WTC11 (cell line): ENCODE measurements at regions not wholly inside any gene's neighbourhood (a gene's known extent, or its start where the extent isn't known, plus 50 kb on each side); places are given as distances from the start of the nearest gene placed in this dataset.

ENCODE experiments used
- ATAC-seq: fragments of 200-7000 bp; cut with Tn5 transposase; 2 replicates; pipeline ENCODE4 v1.10.0; 2021; ENCODE audit warnings: mild to moderate bottlenecking, moderate library complexity
- CTCF ChIA-PET: fragments of 300-600 bp; sonication (Branson Sonifier 250); formaldehyde crosslinking; loops from one replicate; lab custom pipeline; 2021; ENCODE audit warnings: antibody characterized with exemption; lab: Charles Lee
- POLR2A ChIA-PET: fragments of 350-600 bp; sonication (Branson Sonifier 250); formaldehyde crosslinking; loops from one replicate; lab custom pipeline; 2021; ENCODE audit warnings: antibody characterized with exemption; lab: Charles Lee
- DNase-seq: peaks from one replicate; pipeline ENCODE4 v3.0.0; 2021; ENCODE audit warnings: low spot score
- H3K27ac Mint-ChIP-seq: 2 replicates; pipeline ENCODE4 v1.8.0; 2021; ENCODE audit warnings: mixed read lengths
- H3K27me3 Mint-ChIP-seq: 2 replicates; pipeline ENCODE4 v1.8.0; 2021; ENCODE audit warnings: low read depth, mild to moderate bottlenecking, moderate library complexity, mixed read lengths
- H3K36me3 Mint-ChIP-seq: 2 replicates; pipeline ENCODE4 v1.8.0; 2021; ENCODE audit warnings: mixed read lengths
- H3K4me1 Mint-ChIP-seq: 2 replicates; pipeline ENCODE4 v1.8.0; 2022; ENCODE audit warnings: mixed read lengths
- H3K4me3 Mint-ChIP-seq: 2 replicates; pipeline ENCODE4 v1.8.0; 2021; ENCODE audit warnings: mild to moderate bottlenecking, moderate library complexity, mixed read lengths
- H3K9me3 Mint-ChIP-seq: 2 replicates; pipeline ENCODE4 v1.8.0; 2021; ENCODE audit warnings: mixed read lengths
- CDX4 ChIP-seq: fragments of 250-450 bp; sonication (Bioruptor Pico); IDR thresholded peaks from 2 replicates; pipeline ENCODE4 v1.9.0; 2021; ENCODE audit warnings: moderate library complexity, mild to moderate bottlenecking, inconsistent platforms, borderline replicate concordance
- ESRRA ChIP-seq: sonication (generic); formaldehyde crosslinking; IDR thresholded peaks from 2 replicates; pipeline ENCODE4 v1.8.1; 2022; ENCODE audit warnings: mild to moderate bottlenecking, missing genetic modification reagents, borderline replicate concordance
- ETV6 ChIP-seq: sonication (generic); formaldehyde crosslinking; IDR thresholded peaks from 2 replicates; pipeline ENCODE4 v1.8.1; 2022; ENCODE audit warnings: mild to moderate bottlenecking, missing genetic modification reagents
- HMGXB4 ChIP-seq: sonication (generic); formaldehyde crosslinking; IDR thresholded peaks from 2 replicates; pipeline ENCODE4 v1.8.1; 2023; ENCODE audit warnings: mild to moderate bottlenecking, moderate library complexity, missing genetic modification reagents
- IRF2 ChIP-seq: sonication (generic); formaldehyde crosslinking; IDR thresholded peaks from 2 replicates; pipeline ENCODE4 v1.8.0; 2022; ENCODE audit warnings: low read depth, missing genetic modification reagents, borderline replicate concordance
- JAZF1 ChIP-seq: fragments of 250-450 bp; sonication (Bioruptor Pico); IDR thresholded peaks from 2 replicates; pipeline ENCODE4 v1.9.0; 2021; ENCODE audit warnings: moderate library complexity, mild to moderate bottlenecking, inconsistent platforms
- MAX ChIP-seq: sonication (generic); formaldehyde crosslinking; IDR thresholded peaks from 2 replicates; pipeline ENCODE4 v1.8.0; 2022; ENCODE audit warnings: mild to moderate bottlenecking, missing genetic modification reagents
- NFE2L1 ChIP-seq: sonication (generic); formaldehyde crosslinking; IDR thresholded peaks from 2 replicates; pipeline ENCODE4 v1.8.1; 2023; ENCODE audit warnings: missing genetic modification reagents
- SMAD4 ChIP-seq: sonication (generic); formaldehyde crosslinking; IDR thresholded peaks from 2 replicates; pipeline ENCODE4 v1.8.0; 2022; ENCODE audit warnings: mild to moderate bottlenecking, missing genetic modification reagents
- SP1 ChIP-seq: sonication (generic); formaldehyde crosslinking; conservative IDR thresholded peaks from 2 replicates; pipeline ENCODE4 v1.8.1; 2022; ENCODE audit warnings: missing genetic modification reagents
- TEAD1 ChIP-seq: sonication (generic); formaldehyde crosslinking; IDR thresholded peaks from 2 replicates; pipeline ENCODE4 v1.8.0; 2022; ENCODE audit warnings: mild to moderate bottlenecking, missing genetic modification reagents
- ZMAT4 ChIP-seq: fragments of 250-450 bp; sonication (Bioruptor Pico); IDR thresholded peaks from 2 replicates; pipeline ENCODE4 v1.9.0; 2021; ENCODE audit warnings: mild to moderate bottlenecking
- ZNF219 ChIP-seq: sonication (generic); formaldehyde crosslinking; IDR thresholded peaks from 2 replicates; pipeline ENCODE4 v1.8.0; 2023; ENCODE audit warnings: missing genetic modification reagents, mild to moderate bottlenecking, borderline replicate concordance
- ZNF232 ChIP-seq: sonication (generic); formaldehyde crosslinking; IDR thresholded peaks from 2 replicates; pipeline ENCODE4 v1.8.0; 2022; ENCODE audit warnings: mild to moderate bottlenecking, missing genetic modification reagents
- ZNF416 ChIP-seq: fragments of 250-450 bp; sonication (Bioruptor Pico); IDR thresholded peaks from 2 replicates; pipeline ENCODE4 v1.9.0; 2021; ENCODE audit warnings: mild to moderate bottlenecking, inconsistent platforms
- ZNF671 ChIP-seq: fragments of 250-450 bp; sonication (Bioruptor Pico); IDR thresholded peaks from 2 replicates; pipeline ENCODE4 v1.8.0; 2021; ENCODE audit warnings: mild to moderate bottlenecking
- TF ChIP-seq, protein P1 (sequence below): sonication (generic); formaldehyde crosslinking; IDR thresholded peaks from 2 replicates; pipeline ENCODE4 v1.8.1; 2022; ENCODE audit warnings: missing genetic modification reagents, borderline replicate concordance
- TF ChIP-seq, protein P2 (sequence below): sonication (generic); formaldehyde crosslinking; IDR thresholded peaks from 2 replicates; pipeline ENCODE4 v1.8.1; 2022; ENCODE audit warnings: low read depth, missing genetic modification reagents, borderline replicate concordance
- TF ChIP-seq, protein P3 (sequence below): sonication (generic); formaldehyde crosslinking; IDR thresholded peaks from 2 replicates; pipeline ENCODE4 v1.8.1; 2023; ENCODE audit warnings: mild to moderate bottlenecking, missing genetic modification reagents, moderate library complexity
- TF ChIP-seq, protein P4 (sequence below): sonication (generic); formaldehyde crosslinking; conservative IDR thresholded peaks from 2 replicates; pipeline ENCODE4 v1.8.1; 2022; ENCODE audit warnings: mild to moderate bottlenecking, missing genetic modification reagents
- TF ChIP-seq, protein P5 (sequence below): fragments of 200-600 bp; IDR thresholded peaks from 2 replicates; pipeline ENCODE4 v1.8.0; 2022; ENCODE audit warnings: antibody characterized with exemption

DNA sequence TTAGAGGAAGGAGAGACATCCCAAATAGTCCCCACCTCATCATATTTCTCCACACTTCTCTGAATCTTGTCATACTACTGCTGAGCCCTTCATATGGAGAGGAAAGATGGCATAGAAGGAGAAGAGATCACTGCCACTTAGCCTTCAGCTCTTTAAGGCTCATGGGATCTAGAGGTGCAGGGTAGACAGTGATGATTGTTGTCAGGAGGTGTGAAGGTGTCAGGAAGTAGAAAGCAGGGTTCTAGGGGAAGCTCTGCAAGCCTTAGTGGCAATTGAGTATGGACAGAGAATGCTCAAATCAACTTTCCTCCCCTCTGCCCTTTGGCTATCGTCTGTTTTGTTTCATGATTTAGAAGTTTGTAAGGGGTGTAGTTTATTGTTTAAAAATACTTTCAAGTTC lies 505.7 kb downstream of the ZNF608 start (continued):
- TF ChIP-seq, protein P1, sequence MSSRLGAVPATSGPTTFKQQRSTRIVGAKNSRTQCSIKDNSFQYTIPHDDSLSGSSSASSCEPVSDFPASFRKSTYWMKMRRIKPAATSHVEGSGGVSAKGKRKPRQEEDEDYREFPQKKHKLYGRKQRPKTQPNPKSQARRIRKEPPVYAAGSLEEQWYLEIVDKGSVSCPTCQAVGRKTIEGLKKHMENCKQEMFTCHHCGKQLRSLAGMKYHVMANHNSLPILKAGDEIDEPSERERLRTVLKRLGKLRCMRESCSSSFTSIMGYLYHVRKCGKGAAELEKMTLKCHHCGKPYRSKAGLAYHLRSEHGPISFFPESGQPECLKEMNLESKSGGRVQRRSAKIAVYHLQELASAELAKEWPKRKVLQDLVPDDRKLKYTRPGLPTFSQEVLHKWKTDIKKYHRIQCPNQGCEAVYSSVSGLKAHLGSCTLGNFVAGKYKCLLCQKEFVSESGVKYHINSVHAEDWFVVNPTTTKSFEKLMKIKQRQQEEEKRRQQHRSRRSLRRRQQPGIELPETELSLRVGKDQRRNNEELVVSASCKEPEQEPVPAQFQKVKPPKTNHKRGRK (CRISPR knock-in tag), result no peak
- no peak for TF ChIP-seq ZNF416 (CRISPR knock-in tag)

GRCh38 chr5:124239572-124239971 lies 506.9 kb downstream of the ZNF608 start:
- Mint-ChIP-seq H3K4me3 (no peak overlapping the region), H3K27ac (no peak overlapping the region), H3K4me1 (peaks cover 42% of the 10 kb centered on the region), H3K36me3 (peaks cover 30% of the 10 kb centered on the region), H3K27me3 (peaks cover 5% of the 10 kb centered on the region; the same call in 1 of the 2 replicates), H3K9me3 (peaks cover 23% of the 10 kb centered on the region)
- DNase-seq (no peak), ATAC-seq (no peak)
- ChIA-PET CTCF (no interaction called here), POLR2A (no interaction called here)
- TF ChIP-seq ZNF671 (CRISPR knock-in tag) (no peak), ESRRA (no peak), NFE2L1 (no peak), ZNF219 (no peak)
- TF ChIP-seq, protein P2, sequence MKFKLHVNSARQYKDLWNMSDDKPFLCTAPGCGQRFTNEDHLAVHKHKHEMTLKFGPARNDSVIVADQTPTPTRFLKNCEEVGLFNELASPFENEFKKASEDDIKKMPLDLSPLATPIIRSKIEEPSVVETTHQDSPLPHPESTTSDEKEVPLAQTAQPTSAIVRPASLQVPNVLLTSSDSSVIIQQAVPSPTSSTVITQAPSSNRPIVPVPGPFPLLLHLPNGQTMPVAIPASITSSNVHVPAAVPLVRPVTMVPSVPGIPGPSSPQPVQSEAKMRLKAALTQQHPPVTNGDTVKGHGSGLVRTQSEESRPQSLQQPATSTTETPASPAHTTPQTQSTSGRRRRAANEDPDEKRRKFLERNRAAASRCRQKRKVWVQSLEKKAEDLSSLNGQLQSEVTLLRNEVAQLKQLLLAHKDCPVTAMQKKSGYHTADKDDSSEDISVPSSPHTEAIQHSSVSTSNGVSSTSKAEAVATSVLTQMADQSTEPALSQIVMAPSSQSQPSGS (CRISPR knock-in tag), result no peak
- TF ChIP-seq, protein P3, sequence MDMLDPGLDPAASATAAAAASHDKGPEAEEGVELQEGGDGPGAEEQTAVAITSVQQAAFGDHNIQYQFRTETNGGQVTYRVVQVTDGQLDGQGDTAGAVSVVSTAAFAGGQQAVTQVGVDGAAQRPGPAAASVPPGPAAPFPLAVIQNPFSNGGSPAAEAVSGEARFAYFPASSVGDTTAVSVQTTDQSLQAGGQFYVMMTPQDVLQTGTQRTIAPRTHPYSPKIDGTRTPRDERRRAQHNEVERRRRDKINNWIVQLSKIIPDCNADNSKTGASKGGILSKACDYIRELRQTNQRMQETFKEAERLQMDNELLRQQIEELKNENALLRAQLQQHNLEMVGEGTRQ (CRISPR knock-in tag), result no peak

DNA sequence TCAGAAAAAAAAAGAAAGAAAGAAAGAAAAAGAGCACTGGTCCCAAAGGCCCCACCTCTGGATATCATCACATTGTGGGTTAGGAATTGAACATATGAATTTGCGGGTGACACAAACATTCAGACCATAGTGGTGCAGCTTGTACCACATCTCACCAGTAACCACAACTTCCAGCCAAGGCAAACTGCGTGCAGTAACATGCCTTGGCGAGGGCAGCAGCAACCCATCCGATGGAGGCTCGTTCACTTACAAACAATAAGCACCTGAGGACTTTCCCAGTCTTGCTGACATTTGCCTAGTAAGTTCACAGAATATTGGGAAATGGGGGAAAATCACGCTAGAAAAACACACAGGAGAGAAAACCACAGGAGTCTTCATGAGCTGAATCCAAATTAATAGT lies 508.1 kb downstream of the ZNF608 start:
- peak overlapping the region; percentile 11; the same call in 1 of the 2 replicates for H3K27ac Mint-ChIP-seq
- peaks cover 11% of the 10 kb centered on the region for H3K9me3 Mint-ChIP-seq
- H3K27me3 Mint-ChIP-seq, result peaks cover 5% of the 10 kb centered on the region; the same call in 1 of the 2 replicates
- ATAC-seq, result no peak
- peaks cover 18% of the 10 kb centered on the region for H3K36me3 Mint-ChIP-seq
- POLR2A ChIA-PET, result no interaction called here
- DNase-seq, result no peak
- H3K4me3 Mint-ChIP-seq, result no peak overlapping the region
- no peak for TF ChIP-seq ZNF232 (CRISPR knock-in tag)
- no peak for TF ChIP-seq TEAD1 (CRISPR knock-in tag)
- no peak for TF ChIP-seq IRF2 (CRISPR knock-in tag)
- TF ChIP-seq, protein P4, sequence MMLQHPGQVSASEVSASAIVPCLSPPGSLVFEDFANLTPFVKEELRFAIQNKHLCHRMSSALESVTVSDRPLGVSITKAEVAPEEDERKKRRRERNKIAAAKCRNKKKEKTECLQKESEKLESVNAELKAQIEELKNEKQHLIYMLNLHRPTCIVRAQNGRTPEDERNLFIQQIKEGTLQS (CRISPR knock-in tag), result no peak
- TF ChIP-seq, protein P3 (CRISPR knock-in tag), result no peak
- no peak for TF ChIP-seq ZMAT4 (CRISPR knock-in tag)
- no peak for TF ChIP-seq CDX4 (CRISPR knock-in tag)
- H3K4me1 Mint-ChIP-seq, result peaks cover 55% of the 10 kb centered on the region
- CTCF ChIA-PET, result no interaction called here

DNA sequence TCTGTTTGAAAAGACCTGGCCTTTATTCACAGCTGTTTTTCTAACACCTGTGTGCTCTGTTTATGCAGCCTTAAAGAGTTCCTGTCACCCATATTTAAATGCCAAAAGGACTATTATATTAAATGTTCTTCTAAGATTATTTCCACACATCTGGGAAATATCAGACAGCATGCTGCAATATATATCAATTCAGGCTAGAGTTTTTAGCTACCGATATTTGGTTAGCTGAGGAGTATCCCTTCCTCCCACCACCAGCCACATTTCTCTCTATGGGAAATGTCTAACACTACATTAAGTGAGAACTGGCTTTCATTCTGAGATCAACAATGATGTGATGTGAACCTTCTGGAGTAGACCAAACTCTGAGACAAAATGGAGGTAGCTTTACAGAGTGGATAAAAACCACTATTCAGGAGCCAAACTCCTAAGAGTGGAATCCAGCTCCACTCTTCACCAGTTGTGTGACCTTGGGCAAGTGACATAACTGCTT lies 509.2 kb downstream of the ZNF608 start:
- ChIA-PET POLR2A (interaction anchor here (0.6 kb wide), 1 partner anchor 511 kb away, joined by 5 read pairs; no protein-coding TSS in a partner anchor), CTCF (no interaction called here)
- Mint-ChIP-seq H3K36me3 (peaks cover 9% of the 10 kb centered on the region), H3K4me3 (no peak overlapping the region), H3K9me3 (peaks cover 6% of the 10 kb centered on the region), H3K27me3 (peaks cover 5% of the 10 kb centered on the region; the same call in 1 of the 2 replicates), H3K4me1 (peaks cover 66% of the 10 kb centered on the region), H3K27ac (no peak overlapping the region)
- DNase-seq, result no peak
- ATAC-seq, result no peak
- TF ChIP-seq HMGXB4 (CRISPR knock-in tag), result no peak
- TF ChIP-seq, protein P5, sequence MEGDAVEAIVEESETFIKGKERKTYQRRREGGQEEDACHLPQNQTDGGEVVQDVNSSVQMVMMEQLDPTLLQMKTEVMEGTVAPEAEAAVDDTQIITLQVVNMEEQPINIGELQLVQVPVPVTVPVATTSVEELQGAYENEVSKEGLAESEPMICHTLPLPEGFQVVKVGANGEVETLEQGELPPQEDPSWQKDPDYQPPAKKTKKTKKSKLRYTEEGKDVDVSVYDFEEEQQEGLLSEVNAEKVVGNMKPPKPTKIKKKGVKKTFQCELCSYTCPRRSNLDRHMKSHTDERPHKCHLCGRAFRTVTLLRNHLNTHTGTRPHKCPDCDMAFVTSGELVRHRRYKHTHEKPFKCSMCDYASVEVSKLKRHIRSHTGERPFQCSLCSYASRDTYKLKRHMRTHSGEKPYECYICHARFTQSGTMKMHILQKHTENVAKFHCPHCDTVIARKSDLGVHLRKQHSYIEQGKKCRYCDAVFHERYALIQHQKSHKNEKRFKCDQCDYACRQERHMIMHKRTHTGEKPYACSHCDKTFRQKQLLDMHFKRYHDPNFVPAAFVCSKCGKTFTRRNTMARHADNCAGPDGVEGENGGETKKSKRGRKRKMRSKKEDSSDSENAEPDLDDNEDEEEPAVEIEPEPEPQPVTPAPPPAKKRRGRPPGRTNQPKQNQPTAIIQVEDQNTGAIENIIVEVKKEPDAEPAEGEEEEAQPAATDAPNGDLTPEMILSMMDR, result no peak
- TF ChIP-seq IRF2 (CRISPR knock-in tag), result no peak
- TF ChIP-seq MAX, result no peak
- TF ChIP-seq ETV6 (CRISPR knock-in tag), result no peak
- no peak for TF ChIP-seq JAZF1
- TF ChIP-seq SMAD4 (CRISPR knock-in tag), result no peak
- no peak for TF ChIP-seq SP1
